ENCODE measurements at regions not wholly inside any gene's neighbourhood (a gene's known extent, or its start where the extent isn't known, plus 50 kb on each side); places are given as distances from the start of the nearest gene placed in this dataset.

DNA sequence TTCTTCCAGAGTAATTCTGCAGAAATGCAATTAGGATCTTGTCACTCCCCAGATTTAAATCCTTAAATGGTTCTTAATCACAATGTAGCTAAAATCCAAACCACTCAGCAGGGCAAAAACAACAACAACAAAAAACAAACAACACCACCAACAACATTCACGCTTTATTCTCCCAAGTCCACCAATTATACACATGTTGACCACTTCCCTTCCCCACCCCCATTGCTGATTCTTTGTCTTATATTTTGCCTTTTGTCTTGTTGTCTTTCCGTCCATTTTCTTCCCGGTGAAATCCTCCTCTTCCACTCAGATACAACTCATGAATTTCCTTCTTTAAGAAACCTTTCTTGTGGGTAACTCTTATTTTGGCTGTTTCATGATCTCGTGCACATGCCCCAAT lies 902.8 kb downstream of the EPHA4 start:
- TF ChIP-seq, protein P1, sequence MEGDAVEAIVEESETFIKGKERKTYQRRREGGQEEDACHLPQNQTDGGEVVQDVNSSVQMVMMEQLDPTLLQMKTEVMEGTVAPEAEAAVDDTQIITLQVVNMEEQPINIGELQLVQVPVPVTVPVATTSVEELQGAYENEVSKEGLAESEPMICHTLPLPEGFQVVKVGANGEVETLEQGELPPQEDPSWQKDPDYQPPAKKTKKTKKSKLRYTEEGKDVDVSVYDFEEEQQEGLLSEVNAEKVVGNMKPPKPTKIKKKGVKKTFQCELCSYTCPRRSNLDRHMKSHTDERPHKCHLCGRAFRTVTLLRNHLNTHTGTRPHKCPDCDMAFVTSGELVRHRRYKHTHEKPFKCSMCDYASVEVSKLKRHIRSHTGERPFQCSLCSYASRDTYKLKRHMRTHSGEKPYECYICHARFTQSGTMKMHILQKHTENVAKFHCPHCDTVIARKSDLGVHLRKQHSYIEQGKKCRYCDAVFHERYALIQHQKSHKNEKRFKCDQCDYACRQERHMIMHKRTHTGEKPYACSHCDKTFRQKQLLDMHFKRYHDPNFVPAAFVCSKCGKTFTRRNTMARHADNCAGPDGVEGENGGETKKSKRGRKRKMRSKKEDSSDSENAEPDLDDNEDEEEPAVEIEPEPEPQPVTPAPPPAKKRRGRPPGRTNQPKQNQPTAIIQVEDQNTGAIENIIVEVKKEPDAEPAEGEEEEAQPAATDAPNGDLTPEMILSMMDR (IDR thresholded peaks at IDR 0.05), result no peak
- no peak for TF ChIP-seq POLR2A (IDR thresholded peaks at IDR 0.05)

Measured in body of pancreas (tissue), 4 donors.